GM19328 (cell line): ENCODE measurements at regions not wholly inside any gene's neighbourhood (a gene's known extent, or its start where the extent isn't known, plus 50 kb on each side); places are given as distances from the start of the nearest gene placed in this dataset.

Experiments used
- ATAC-seq: cut with Tn5 transposase; IDR thresholded peaks from one replicate; pipeline ENCODE4 v1.9.1; 2021; ENCODE audit warnings: mild to moderate bottlenecking, moderate library complexity; ENCODE audit not compliant: unreplicated experiment

DNA sequence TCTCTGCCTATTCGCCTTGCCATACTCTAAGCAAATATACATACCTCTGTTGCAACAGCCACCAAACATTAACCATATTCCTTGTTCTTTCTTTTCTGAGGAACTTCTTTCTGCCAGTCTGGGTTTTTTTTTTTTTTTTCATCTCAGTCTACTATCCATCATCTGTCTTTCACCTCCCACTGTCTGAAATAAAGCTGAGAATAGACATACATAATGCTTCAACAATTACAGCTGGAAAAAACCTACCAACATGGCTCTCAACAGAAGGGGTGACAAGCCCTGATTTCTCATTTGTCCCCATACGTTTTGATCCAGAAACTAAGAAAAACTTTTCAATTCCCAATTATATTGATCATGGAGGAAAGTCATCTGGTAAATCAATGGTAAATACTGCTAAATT lies 728.8 kb upstream of the POU3F3 start:
- ATAC-seq: no peak

DNA sequence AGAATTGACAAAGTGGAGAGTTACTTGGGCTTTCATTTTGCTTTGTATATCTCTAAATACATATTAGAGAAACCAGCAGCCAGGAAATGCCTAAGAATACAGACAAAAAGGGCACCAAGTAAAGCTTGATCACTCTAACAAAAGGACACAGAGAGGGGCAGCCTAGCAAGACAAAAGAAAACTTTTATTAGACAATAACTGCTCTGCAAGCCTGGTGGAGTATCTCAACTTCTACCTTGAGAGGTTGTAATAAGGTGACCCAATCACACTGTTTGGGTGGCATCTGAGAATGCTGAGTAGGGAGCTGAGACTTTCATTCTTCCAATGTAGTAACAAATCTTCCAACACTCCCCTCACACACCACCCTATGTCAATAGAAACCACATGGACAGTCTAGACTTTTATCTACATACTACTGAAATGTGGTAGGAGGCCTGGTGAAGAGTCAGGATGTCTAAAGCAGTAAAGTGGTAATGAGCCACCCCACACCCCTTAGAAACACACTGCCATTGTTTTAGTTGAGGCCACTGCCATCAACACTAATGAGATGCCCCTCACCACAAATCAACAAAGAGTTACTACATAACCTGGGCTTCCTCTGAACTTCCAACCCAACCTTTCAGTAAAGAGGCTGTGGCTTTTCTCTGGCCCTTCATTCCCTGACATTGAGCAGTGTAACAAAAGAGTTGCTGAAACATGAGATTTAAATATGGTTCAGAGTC lies 726.7 kb upstream of the POU3F3 start:
- no peak for ATAC-seq

DNA sequence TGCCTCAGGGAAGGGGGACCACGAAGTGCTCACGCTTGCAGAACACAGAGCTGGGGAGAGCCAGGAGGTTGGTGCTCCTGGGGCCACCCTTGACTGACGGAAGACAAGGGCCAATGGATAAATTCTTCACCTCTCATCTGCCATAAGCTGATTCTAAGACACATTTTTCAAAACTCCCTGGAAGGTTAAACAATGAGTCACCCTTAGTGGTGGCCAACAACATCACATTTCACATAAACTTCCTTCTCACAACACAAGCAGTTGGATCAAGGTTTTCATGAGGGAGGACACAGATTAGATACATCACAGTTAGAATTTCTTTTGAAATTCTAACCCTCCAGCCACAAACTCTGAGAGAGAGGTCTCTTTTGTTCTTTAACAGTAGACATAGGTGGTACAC lies 713.6 kb upstream of the POU3F3 start:
- ATAC-seq: no peak

DNA sequence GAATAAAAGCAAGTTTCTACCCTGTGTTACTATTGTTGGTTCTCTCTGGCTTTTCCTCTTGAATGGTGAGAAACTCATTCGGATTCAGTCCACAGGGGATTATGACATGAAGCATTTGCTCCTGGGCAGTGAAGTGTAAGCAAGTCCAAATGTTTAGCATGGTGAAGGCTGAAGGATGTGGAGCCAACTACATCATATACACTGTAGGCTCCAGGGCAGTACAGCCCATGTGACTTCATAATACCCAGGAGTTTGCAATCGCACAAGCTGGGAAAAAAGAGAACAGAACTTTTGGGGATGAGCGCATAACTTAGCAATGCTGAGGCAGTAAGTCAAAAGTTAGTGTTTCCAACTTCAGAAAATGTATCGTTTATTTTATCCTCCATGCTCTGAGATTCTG lies 695.7 kb upstream of the POU3F3 start:
- ATAC-seq: no peak

DNA sequence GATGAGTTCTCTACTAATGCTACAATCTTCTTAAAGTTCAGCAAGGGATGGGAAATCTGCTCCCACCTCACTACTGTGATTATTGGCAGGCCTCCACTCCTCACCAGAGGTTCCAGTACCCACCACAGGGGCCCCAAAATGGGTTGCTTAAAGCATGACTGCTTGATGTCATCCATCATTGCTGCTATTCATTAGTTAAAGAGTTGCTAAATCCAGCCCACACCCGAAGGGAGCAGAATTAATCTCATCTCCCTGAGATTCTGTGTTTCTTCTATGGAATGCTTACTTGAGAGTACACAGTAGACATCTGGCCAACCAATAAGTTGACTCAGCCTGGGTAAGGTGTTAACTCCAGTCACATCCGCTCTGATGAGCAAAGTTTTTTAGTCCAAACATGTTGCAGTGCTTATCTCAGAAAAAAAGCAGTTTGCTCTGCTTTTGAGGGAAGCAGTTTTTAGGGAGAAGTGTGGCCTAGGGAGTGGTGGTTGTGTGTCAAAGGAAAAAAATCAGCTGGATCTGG lies 690.2 kb upstream of the POU3F3 start:
- ATAC-seq: no peak

DNA sequence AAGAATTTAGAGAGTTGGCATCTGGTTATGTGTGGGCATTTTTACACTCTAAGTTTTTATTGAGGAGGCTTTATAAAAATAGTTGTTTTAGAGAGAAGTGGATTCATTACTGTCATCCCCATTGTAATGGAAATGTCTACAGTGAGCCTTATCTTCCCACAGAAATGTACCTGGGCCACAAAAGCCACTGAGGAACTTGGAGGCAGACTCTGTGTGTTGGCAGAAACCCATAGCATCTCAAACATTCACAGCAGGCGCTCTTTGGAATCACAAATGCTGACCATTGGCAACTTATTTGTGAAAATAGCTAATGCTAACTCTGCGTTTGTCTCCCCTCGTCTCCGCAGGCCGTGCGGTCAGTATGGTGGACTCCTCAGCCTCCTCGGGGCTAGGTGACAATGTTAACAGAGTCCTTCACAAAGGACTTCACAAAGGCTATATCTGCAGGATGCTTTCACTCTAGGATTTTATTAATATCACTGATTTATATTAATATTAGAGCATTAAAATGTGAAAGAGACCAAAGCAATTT lies 689.1 kb upstream of the POU3F3 start:
- no peak for ATAC-seq

DNA sequence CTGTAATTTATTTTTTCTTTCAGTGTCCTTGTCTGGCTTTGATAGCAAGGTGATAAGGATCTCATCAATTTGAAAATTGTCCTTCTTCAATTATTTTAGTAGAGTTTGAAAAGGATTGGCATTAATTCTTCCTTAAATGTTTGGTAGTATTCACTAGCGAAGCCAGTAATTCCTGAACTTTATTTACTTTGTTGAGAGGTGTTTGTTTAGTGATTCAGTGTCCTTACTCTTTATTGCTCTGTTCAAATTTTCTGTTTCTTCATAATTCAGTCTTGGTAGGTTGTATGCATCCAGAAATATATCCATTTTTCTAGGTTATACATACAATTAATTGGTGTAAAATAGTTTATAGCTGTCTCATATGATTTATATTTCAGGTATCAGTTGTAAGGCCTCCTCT lies 676.7 kb upstream of the POU3F3 start:
- no peak for ATAC-seq

DNA sequence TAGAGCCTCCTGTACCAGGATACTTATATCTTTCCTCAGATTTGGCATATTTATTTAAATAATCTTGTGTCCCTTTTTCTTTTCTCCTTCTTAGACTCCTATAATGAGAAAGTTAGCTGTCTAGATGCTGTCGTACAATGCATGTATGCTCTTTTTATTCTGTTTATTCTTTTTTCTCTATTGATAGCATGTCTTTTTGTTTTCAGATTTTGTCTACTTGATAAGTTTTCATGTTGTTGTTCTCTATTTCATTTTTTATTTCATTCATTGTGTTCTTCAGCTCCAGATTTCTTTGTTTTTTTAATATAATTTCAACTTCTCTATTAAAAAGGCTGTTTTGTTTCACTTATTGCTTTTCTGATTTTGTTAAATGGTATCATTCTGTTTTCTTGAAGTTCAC lies 674.3 kb upstream of the POU3F3 start:
- no peak for ATAC-seq

DNA sequence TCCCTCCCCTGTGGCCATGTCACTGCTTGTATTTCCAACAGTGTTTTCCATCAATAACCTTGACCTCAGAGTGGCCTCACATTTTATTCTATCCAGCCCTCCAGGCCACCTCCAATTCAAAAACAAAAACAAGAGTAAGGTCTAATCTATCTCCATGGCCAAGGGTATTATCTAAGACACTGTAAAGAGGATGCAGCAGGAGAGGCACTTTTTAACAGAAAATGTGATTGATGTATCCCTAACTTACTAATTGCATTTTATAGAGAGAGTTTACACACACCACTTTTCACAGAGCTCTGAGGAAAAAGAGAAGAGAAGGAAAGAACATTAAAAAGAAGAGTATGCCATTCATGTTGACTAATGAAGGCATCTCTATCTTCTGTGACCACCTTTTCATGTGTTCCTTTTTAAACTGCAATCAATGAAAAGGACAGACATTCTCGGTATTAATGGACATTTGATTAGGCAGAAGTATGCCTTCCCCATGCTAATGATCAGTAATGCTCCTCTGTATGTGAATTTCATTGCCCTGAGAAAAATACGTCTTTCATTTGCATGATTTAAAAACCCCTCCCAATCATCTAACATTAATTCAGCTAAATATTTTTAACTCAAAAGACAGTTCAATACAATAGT lies 653.3 kb upstream of the POU3F3 start:
- no peak for ATAC-seq

DNA sequence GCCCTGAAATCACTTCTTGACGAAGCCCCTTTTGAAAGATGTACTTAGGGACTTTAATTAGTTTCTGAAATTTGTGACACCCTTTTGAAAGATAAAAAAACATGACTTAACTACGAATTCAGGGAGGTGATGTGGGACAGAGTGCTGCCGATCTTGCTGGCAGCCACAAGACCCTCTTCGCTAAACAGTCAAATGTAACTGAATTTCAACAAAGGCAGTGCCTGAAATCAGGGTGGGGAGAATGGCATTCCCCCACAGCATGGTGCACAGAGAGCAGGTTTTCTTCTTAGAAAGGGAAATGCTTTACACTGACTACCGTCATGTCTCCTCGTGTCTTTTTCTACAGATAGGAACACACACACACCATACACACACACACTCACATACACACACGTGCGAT lies 640.2 kb upstream of the POU3F3 start:
- no peak for ATAC-seq

DNA sequence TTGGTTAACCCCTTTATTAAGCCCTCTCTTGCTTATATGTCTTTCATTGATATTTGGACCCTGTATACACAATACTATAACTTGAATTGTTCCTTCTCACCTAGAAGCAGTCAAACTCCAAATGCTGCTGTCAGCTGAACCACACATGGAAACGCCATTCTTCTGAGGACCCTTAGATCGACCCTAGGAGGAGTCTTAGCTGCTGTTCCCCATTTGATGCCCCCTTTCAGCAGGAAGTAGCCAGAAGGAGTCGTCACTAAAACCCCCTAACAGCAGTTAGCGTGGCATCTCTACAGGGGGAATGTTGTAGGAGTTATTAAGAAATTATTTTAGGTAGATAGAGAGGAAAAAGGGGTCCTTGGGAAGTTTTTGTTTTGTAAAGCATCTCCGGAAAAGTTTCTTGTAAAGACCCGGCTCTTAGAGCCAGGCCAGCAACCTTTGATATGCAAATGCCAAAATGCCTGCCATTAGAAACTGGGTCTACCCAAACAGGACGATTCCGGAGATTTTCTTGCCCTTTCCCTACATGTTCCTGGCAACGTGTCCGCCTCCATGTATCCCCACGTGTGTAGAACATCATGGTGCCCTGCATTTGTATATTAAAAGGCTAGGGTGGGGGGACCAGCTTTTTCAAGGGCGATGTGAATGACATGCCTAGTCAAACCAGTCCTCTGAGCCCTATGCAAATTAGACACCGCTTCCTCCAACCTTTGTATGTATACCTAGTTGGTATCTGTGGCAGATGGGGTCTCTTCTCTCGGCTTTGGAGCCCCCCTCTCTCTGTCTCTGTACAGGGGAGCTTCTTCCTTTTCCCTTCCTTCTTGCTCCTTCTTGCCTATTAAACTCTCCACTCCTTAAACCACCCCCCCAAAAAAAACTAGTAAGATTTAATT lies 638.4 kb upstream of the POU3F3 start:
- ATAC-seq: no peak

DNA sequence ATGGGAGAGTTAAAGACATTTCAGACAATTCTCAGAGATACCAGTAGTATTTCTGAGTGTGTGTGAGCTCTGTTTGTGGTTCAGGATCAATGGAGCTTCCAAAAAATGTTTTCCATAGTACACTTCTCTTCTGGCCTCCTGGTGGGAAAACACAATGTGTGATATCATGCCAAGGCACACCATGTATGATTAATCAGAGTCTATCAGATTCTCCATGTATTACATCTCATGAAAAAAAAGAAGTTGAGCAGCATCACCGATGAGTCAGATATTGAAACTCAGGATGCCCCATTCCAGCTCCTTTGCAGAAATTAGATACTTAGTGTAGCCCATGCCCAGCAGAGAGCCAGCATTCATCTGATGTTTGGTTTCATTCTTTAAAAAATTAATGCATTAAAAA lies 620.3 kb upstream of the POU3F3 start:
- no peak for ATAC-seq

DNA sequence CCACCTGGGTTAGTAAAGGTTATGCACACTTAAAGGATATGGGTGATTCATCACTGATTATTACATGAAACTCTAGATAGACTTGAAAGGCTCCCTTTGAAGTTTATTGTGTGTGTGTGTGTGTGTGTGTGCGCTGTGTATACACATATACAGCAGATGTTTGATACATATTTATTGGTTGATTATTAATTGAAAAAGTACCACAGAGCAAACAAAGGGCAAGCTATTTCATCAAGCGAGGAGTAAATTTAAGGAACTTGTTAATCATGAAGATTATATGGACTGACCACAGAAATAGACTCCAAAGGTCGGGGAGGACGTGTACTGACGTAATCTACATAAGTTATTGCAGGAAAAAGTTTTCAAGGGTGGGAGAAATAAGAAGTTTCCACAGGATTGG lies 617.4 kb upstream of the POU3F3 start:
- no peak for ATAC-seq

DNA sequence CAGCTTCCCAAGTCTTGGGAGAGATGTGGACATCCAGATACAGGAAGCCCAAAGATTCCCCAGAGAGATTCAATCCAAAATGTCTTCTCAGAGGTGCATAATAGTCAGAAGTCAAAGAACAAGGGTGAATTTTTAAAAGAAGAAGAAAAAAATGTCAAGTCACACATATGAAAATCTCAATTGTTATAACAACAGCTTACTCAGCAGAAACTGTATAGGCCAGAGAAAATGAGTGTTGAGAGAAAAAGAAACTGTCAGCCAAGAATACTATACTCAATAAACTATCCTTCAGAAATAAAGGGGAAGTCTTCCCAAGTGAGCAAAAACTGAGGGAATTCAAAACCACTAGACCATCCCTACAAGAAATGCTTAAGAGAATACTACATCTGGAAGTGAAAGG lies 612.9 kb upstream of the POU3F3 start:
- no peak for ATAC-seq

DNA sequence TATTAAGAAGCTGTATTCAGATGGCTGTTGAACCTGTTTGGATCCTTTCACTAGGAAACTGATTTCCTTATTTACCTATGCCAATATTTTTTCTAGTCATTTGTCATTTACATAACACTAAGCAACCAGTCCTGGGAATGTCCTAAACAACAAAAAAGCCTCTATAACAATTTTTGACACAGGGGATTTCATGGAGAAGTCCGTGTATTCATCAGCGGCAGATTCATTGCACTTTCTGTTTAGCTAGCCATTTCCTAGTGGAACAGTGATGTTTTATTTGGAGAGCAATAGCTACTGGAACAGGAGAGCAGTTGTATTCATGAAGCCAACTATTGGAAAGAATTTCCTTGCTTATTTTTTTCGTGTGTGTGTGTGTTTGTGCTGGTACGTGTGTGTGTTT lies 604.3 kb upstream of the POU3F3 start:
- ATAC-seq: no peak

DNA sequence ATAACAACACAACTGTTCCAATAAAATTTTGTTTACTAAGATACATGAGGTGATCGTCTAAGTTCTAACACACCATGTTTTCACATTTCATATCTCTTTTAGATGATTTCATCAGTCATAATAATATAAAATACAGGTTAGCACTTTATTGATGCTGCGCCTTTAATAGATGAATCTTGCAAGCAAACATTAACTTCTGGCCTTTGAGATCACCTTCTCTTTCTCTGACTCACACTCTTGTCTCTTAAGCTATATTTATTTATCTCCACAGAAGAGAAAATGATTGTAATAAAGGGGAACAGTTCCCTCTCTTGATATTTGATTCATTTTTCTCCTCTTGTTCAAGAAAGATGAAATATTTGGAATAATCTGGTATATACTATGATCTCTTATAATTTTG lies 603.3 kb upstream of the POU3F3 start:
- ATAC-seq: no peak

DNA sequence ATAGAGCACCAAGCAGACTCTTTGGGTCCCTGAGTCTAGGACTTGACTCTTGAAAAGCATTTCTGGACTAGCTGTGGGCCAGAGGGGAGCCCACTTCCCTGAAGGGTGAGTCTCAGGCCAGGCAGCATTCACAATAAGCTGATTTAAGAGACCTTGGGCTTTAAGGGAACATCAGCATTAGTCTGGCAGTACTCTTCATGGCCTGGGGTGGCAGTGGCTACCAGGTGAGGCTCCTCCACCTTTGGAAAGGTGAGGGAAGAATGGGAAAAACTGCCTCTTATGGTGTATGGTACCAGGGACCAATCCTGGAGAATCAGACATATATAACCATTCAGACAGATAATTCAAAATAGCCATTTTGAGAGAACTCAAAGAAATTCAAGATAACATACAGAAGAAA lies 599.9 kb upstream of the POU3F3 start:
- no peak for ATAC-seq

DNA sequence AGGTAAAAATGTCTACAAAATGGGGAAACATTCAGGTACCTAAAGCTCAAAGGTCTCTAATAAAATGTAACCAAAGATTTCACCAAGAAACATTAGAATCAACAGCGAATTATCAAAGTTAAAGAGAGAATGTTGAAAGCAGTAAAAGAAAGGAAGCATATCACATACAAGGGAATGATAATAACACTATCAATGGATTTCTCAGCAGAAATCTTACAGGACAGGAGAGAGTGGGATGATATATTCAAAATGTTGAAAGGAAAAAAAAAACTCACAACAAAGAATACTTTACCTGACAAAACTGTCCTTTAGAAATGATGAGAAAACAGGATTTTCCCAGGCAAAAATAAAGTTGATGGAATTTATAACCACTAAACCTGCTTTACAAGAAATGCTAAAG lies 591.2 kb upstream of the POU3F3 start:
- no peak for ATAC-seq

DNA sequence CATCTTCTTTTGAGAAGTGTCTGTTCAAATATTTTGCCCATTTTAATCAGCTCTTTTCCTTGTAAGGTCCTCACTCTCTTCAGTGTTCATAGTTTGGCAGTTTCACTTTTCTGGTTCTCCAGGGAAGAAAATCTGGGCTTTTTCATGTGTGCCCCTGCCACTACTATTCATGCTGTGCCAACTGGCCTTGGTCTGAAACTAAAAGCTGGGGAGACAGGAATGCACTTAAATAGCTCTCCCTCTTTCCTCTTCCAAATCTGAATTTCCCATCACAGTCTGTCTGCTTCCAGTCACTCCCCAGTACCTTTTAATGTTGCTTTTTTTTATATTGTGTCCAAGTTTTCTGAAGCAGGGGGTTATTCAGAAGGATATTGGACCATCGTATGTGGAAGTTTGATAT lies 574.3 kb upstream of the POU3F3 start:
- ATAC-seq: no peak

DNA sequence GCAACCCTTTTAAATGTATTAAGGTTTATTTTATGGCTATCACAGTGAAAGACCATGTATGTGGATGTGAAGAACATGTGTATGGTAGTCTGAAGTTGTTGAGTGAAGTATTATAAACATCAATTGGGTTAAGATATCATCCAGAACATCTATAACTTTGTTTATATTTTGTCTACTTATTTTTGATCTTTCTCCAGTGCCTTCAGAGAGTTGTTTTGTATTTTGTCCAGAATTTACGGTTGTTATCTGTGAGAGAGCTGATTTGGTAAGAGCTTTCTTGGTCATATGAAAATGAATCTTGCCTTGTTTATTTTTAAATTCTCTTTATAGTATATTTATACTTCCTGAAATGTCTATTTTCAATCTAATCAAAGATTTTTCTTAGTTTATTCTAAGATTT lies 573.7 kb upstream of the POU3F3 start:
- no peak for ATAC-seq

DNA sequence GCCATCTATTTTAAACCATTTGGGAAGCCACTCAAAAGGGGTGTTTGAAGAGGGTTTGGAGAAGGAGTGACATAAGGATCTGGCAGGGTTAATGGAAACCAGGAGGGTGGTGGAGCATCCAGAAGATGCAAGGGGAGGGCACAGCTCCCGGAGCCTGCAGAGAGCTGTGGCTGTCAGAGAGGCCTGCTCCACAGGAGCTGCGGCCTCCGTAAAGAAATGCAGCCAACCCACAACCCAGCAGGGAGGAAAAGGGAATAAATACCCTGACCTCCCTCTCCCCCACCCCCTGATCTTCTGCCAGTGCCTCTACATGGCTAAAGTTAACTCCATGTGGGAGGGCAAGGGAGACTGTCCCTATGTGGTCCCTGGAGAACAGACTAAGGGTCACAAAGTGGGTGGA lies 567.1 kb upstream of the POU3F3 start:
- no peak for ATAC-seq
